SU-DHL-6 (cell line): ENCODE measurements at regions not wholly inside any gene's neighbourhood (a gene's known extent, or its start where the extent isn't known, plus 50 kb on each side); places are given as distances from the start of the nearest gene placed in this dataset.

ENCODE experiments used
- H2AFZ ChIP-seq: fragments of 200-600 bp; sonication (generic); 2 replicates; pipeline ENCODE4 v1.6.1; 2014; ENCODE audit warnings: low read depth, mild to moderate bottlenecking, moderate library complexity, mixed read lengths, antibody characterized with exemption, low read length; ENCODE audit not compliant: severe bottlenecking
- H3F3A ChIP-seq: fragments of 200-600 bp; shearing (Covaris generic); 2 replicates; pipeline ENCODE4 v1.6.0; 2016; ENCODE audit warnings: antibody characterized with exemption, mild to moderate bottlenecking; ENCODE audit not compliant: insufficient read depth
- H3K27ac ChIP-seq: fragments of 200-600 bp; sonication (generic); 2 replicates; pipeline ENCODE4 v1.5.1; 2016; ENCODE audit warnings: low read depth, mild to moderate bottlenecking, low read length, moderate library complexity, mixed read lengths
- H3K27me3 ChIP-seq: fragments of 200-600 bp; sonication (generic), shearing (Covaris generic); 2 replicates; pipeline ENCODE4 v1.6.0; 2014; ENCODE audit warnings: mild to moderate bottlenecking, low read length
- H3K36me3 ChIP-seq: fragments of 200-600 bp; sonication (generic); 2 replicates; pipeline ENCODE4 v1.6.1; 2014; ENCODE audit warnings: mild to moderate bottlenecking, low read length, mixed read lengths
- H3K4me2 ChIP-seq: fragments of 300-600, 200-600 bp; shearing (Covaris generic), sonication (generic); 2 replicates; pipeline ENCODE4 v1.6.0; 2014; ENCODE audit warnings: low read length, low read depth, mild to moderate bottlenecking; ENCODE audit not compliant: poor library complexity, severe bottlenecking
- H3K4me3 ChIP-seq: fragments of 200-600 bp; sonication (generic); 2 replicates; pipeline ENCODE4 v1.5.1; 2014; ENCODE audit warnings: antibody characterized with exemption, low read length, mild to moderate bottlenecking, mixed read lengths; ENCODE audit not compliant: insufficient read depth, poor library complexity, severe bottlenecking
- H3K79me2 ChIP-seq: fragments of 200-600 bp; sonication (generic); 2 replicates; pipeline ENCODE4 v1.6.1; 2014; ENCODE audit warnings: mild to moderate bottlenecking, low read length, moderate library complexity; ENCODE audit not compliant: insufficient read depth
- H3K9ac ChIP-seq: fragments of 200-600 bp; sonication (generic); 2 replicates; pipeline ENCODE4 v1.7.0; 2014; ENCODE audit warnings: mild to moderate bottlenecking, low read length
- H3K9me2 ChIP-seq: fragments of 200-600 bp; sonication (generic); replicated peaks from 2 replicates; pipeline ENCODE4 v1.6.1; 2014; ENCODE audit warnings: low read length; ENCODE audit not compliant: insufficient read depth
- H3K9me3 ChIP-seq: fragments of 200-600 bp; sonication (generic); 2 replicates; pipeline ENCODE4 v1.6.1; 2014; ENCODE audit warnings: low read length, mixed read lengths; ENCODE audit not compliant: insufficient read depth
- H4K20me1 ChIP-seq: fragments of 200-600 bp; sonication (generic); 2 replicates; pipeline ENCODE4 v1.6.1; 2014; ENCODE audit warnings: low read depth, mild to moderate bottlenecking, antibody characterized with exemption, low read length, moderate library complexity, mixed read lengths
- CTCF ChIP-seq: fragments of 200-600 bp; sonication (generic); IDR thresholded peaks from one replicate; pipeline ENCODE4 v1.5.1; 2017; ENCODE audit warnings: antibody characterized with exemption, mild to moderate bottlenecking, low read length, moderate library complexity; ENCODE audit not compliant: insufficient read depth, poor library complexity, severe bottlenecking
- EZH2phosphoT487 ChIP-seq: fragments of 200-600 bp; sonication (generic), shearing (Covaris generic); conservative IDR thresholded peaks from 2 replicates; pipeline ENCODE4 v1.6.1; 2018; ENCODE audit warnings: mild to moderate bottlenecking, antibody characterized with exemption, low read length, moderate library complexity, mixed read lengths

DNA sequence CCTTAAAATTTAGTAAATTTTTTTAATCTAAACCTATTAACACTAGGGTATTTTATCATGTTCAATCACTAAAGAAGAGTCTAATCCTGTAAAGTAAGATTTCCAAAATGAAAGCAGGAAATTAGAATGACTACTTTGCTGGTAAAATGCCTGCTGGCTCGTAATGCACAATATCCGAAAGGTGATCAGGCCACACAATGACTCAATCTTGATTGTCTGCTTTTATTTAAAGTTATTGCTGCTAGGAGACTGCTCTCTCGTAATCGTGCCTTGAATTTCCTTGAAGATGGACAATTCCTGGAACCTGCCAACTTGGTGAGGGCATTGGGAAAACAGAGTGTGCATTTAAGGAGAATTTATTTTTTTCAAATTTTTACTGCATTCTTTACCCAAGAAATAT is 1786.5 kb upstream of the RAG2 start:
- TF ChIP-seq CTCF (no peak), EZH2phosphoT487 (no peak)
- no peaks in the 10 kb centered on the region for H3F3A ChIP-seq
- no peak overlapping the region for H3K9ac ChIP-seq

GRCh38 chr11:38365274-38365673 is 1767.2 kb upstream of the RAG2 start:
- Histone ChIP-seq H3K9me3 (no peaks in the 10 kb centered on the region), H3K27me3 (no peaks in the 10 kb centered on the region), H3K9ac (no peak overlapping the region), H4K20me1 (no peaks in the 10 kb centered on the region), H3K4me2 (no peak overlapping the region), H3F3A (no peaks in the 10 kb centered on the region), H2AFZ (no peak overlapping the region), H3K9me2 (no peaks in the 10 kb centered on the region), H3K36me3 (no peaks in the 10 kb centered on the region), H3K79me2 (no peaks in the 10 kb centered on the region), H3K4me3 (no peak overlapping the region), H3K27ac (no peak overlapping the region)
- no peak for TF ChIP-seq EZH2phosphoT487
- no peak for TF ChIP-seq CTCF

More for the DNA sequence above, 1786.5 kb upstream of the RAG2 start:
- Histone ChIP-seq H4K20me1 (no peaks in the 10 kb centered on the region), H3K9me3 (0 out of 2 replicates have a peak, but pooled peaks cover 11% of the 10 kb centered on the region), H3K9me2 (no peaks in the 10 kb centered on the region), H3K27me3 (no peaks in the 10 kb centered on the region), H3K4me2 (no peak overlapping the region), H3K36me3 (no peaks in the 10 kb centered on the region), H3K79me2 (no peaks in the 10 kb centered on the region), H3K4me3 (no peak overlapping the region), H3K27ac (no peak overlapping the region), H2AFZ (no peak overlapping the region)

DNA sequence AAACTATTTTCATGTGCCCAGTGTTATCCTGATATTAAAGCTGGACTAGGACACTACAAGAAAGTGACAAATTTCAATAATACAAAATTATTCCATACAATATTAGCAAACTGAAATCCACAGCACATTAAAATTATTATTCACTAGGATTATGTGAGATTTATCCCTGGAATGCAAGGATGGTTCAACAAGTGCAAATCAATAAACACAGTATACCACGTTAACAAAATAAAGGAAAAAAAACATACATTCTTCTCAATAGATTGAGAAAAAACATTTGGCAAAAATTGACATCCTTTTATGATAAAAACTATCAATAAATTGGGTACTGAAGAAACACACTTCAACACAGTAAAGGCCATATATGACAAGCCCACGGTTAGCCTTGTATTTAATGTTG is 1758.2 kb upstream of the RAG2 start:
- Histone ChIP-seq H3K4me2 (no peak overlapping the region), H3K36me3 (no peaks in the 10 kb centered on the region), H3K79me2 (no peaks in the 10 kb centered on the region), H3K27me3 (no peaks in the 10 kb centered on the region), H3K9me2 (no peaks in the 10 kb centered on the region), H2AFZ (no peak overlapping the region), H3K9ac (no peak overlapping the region), H3K4me3 (no peak overlapping the region), H4K20me1 (no peaks in the 10 kb centered on the region), H3K9me3 (no peaks in the 10 kb centered on the region), H3K27ac (no peak overlapping the region), H3F3A (no peaks in the 10 kb centered on the region)
- TF ChIP-seq CTCF = no peak
- TF ChIP-seq EZH2phosphoT487 = no peak
